ENCODE measurements at regions not wholly inside any gene's neighbourhood (a gene's known extent, or its start where the extent isn't known, plus 50 kb on each side); places are given as distances from the start of the nearest gene placed in this dataset.

- Histone ChIP-seq H3K4me1 (ENCODE audit: insufficient read depth, low read length, severe bottlenecking) (no peaks in the 10 kb centered on the region), H3K9ac (ENCODE audit: low read length) (no peak overlapping the region), H3K4me3 (ENCODE audit: low read depth, low read length, poor library complexity, severe bottlenecking) (no peak overlapping the region), H2AFZ (ENCODE audit: low read length) (no peak overlapping the region), H3K9me2 (ENCODE audit: low read depth, low read length) (no peaks in the 10 kb centered on the region), H4K20me1 (ENCODE audit: insufficient read depth, low read length) (no peaks in the 10 kb centered on the region), H3K9me3 (ENCODE audit: low read length) (no peaks in the 10 kb centered on the region), H3K4me2 (ENCODE audit: low read length) (no peak overlapping the region), H3K27me3 (ENCODE audit: insufficient read depth, low read length) (no peaks in the 10 kb centered on the region), H3F3A (ENCODE audit: insufficient read depth, low read length) (no peaks in the 10 kb centered on the region), H3K36me3 (ENCODE audit: insufficient read depth, low read length) (no peaks in the 10 kb centered on the region), H3K27ac (ENCODE audit: low read depth, low read length, poor library complexity, severe bottlenecking) (no peak overlapping the region), H3K79me2 (ENCODE audit: insufficient read depth, low read length) (no peaks in the 10 kb centered on the region)
- TF ChIP-seq CTCF (IDR thresholded peaks at IDR 0.05; ENCODE audit: low read length) (no peak), EZH2 (IDR thresholded peaks at IDR 0.05; ENCODE audit: borderline replicate concordance, low read length) (no peak)
These were observed 329.1 kb upstream of the SLC24A2 start for GRCh38 chr9:20117986-20118385.

- no peaks in the 10 kb centered on the region for H4K20me1 ChIP-seq (ENCODE audit: insufficient read depth, low read length)
- no peaks in the 10 kb centered on the region for H3K79me2 ChIP-seq (ENCODE audit: insufficient read depth, low read length)
- H3K27ac ChIP-seq (ENCODE audit: low read depth, low read length, poor library complexity, severe bottlenecking) = no peak overlapping the region
- H3K4me3 ChIP-seq (ENCODE audit: low read depth, low read length, poor library complexity, severe bottlenecking) = no peak overlapping the region
- no peak overlapping the region for H2AFZ ChIP-seq (ENCODE audit: low read length)
- no peaks in the 10 kb centered on the region for H3K9me2 ChIP-seq (ENCODE audit: low read depth, low read length)
- no peaks in the 10 kb centered on the region for H3K36me3 ChIP-seq (ENCODE audit: insufficient read depth, low read length)
- H3K27me3 ChIP-seq (ENCODE audit: insufficient read depth, low read length) = no peaks in the 10 kb centered on the region
- no peak for TF ChIP-seq EZH2 (IDR thresholded peaks at IDR 0.05; ENCODE audit: borderline replicate concordance, low read length)
- no peak for TF ChIP-seq CTCF (IDR thresholded peaks at IDR 0.05; ENCODE audit: low read length)
- H3K9me3 ChIP-seq (ENCODE audit: low read length) = no peaks in the 10 kb centered on the region
- no peak overlapping the region for H3K4me2 ChIP-seq (ENCODE audit: low read length)
- H3K9ac ChIP-seq (ENCODE audit: low read length) = no peak overlapping the region
- H3K4me1 ChIP-seq (ENCODE audit: insufficient read depth, low read length, severe bottlenecking) = no peaks in the 10 kb centered on the region
- H3F3A ChIP-seq (ENCODE audit: insufficient read depth, low read length) = no peaks in the 10 kb centered on the region
These were observed 328.6 kb upstream of the SLC24A2 start for GRCh38 chr9:20117482-20117881.

GRCh38 chr9:20114974-20115373 lies 326.1 kb upstream of the SLC24A2 start:
- Histone ChIP-seq H3K4me1 (ENCODE audit: insufficient read depth, low read length, severe bottlenecking) (no peaks in the 10 kb centered on the region), H3K9me2 (ENCODE audit: low read depth, low read length) (no peaks in the 10 kb centered on the region), H3K36me3 (ENCODE audit: insufficient read depth, low read length) (no peaks in the 10 kb centered on the region), H4K20me1 (ENCODE audit: insufficient read depth, low read length) (no peaks in the 10 kb centered on the region), H2AFZ (ENCODE audit: low read length) (no peak overlapping the region), H3K27ac (ENCODE audit: low read depth, low read length, poor library complexity, severe bottlenecking) (no peak overlapping the region), H3K4me2 (ENCODE audit: low read length) (no peak overlapping the region), H3F3A (ENCODE audit: insufficient read depth, low read length) (no peaks in the 10 kb centered on the region), H3K9ac (ENCODE audit: low read length) (no peak overlapping the region), H3K27me3 (ENCODE audit: insufficient read depth, low read length) (no peaks in the 10 kb centered on the region), H3K9me3 (ENCODE audit: low read length) (no peaks in the 10 kb centered on the region), H3K4me3 (ENCODE audit: low read depth, low read length, poor library complexity, severe bottlenecking) (no peak overlapping the region), H3K79me2 (ENCODE audit: insufficient read depth, low read length) (no peaks in the 10 kb centered on the region)
- TF ChIP-seq CTCF (IDR thresholded peaks at IDR 0.05; ENCODE audit: low read length) = no peak
- no peak for TF ChIP-seq EZH2 (IDR thresholded peaks at IDR 0.05; ENCODE audit: borderline replicate concordance, low read length)
